Progenitor cell of endocrine pancreas (in vitro differentiated cells): ENCODE measurements at regions not wholly inside any gene's neighbourhood (a gene's known extent, or its start where the extent isn't known, plus 50 kb on each side); places are given as distances from the start of the nearest gene placed in this dataset.
"Not testable (repeated sequence)": the region's sequence is repeated elsewhere in the genome, so short reads cannot be mapped to it uniquely, and the experiment has no call there.

ENCODE experiments used
- DNase-seq: peaks from one replicate; pipeline ENCODE4 v3.0.0; 2021; ENCODE audit warnings: low spot score; ENCODE audit not compliant: unreplicated experiment
- H3K27ac Mint-ChIP-seq: 2 replicates; pipeline ENCODE4 v1.8.0; 2021; ENCODE audit warnings: mild to moderate bottlenecking, moderate library complexity, mixed read lengths
- H3K27me3 Mint-ChIP-seq: 2 replicates; pipeline ENCODE4 v1.8.0; 2021; ENCODE audit warnings: mixed read lengths
- H3K36me3 Mint-ChIP-seq: 2 replicates; pipeline ENCODE4 v1.8.0; 2022; ENCODE audit warnings: mixed read lengths; ENCODE audit not compliant: insufficient read depth
- H3K4me1 Mint-ChIP-seq: 2 replicates; pipeline ENCODE4 v1.8.0; 2021; ENCODE audit warnings: low read depth, mixed read lengths
- H3K4me3 Mint-ChIP-seq: 2 replicates; pipeline ENCODE4 v1.8.0; 2021; ENCODE audit warnings: low read depth, mild to moderate bottlenecking, moderate library complexity, mixed read lengths
- H3K9me3 Mint-ChIP-seq: 2 replicates; pipeline ENCODE4 v1.8.0; 2021; ENCODE audit warnings: low read depth, mixed read lengths
- CTCF ChIP-seq: fragments of 200-600 bp; sonication (generic); IDR thresholded peaks from one replicate; pipeline ENCODE4 v1.5.0; 2021; ENCODE audit warnings: antibody characterized with exemption, mild to moderate bottlenecking; ENCODE audit not compliant: unreplicated experiment

- no peak for DNase-seq
- no peaks in the 10 kb centered on the region for H3K36me3 Mint-ChIP-seq
- no peak for TF ChIP-seq CTCF
- peaks cover 8% of the 10 kb centered on the region for H3K4me1 Mint-ChIP-seq
- H3K27ac Mint-ChIP-seq: no peak overlapping the region
- H3K4me3 Mint-ChIP-seq: no peak overlapping the region
- peaks cover 5% of the 10 kb centered on the region for H3K9me3 Mint-ChIP-seq
- H3K27me3 Mint-ChIP-seq: no peaks in the 10 kb centered on the region
These were observed 401.3 kb upstream of the NDST4 start for GRCh38 chr4:115514675-115515074.

GRCh38 chr4:115505326-115505725 lies 391.9 kb upstream of the NDST4 start:
- peaks cover 12% of the 10 kb centered on the region for H3K9me3 Mint-ChIP-seq
- H3K4me1 Mint-ChIP-seq: peaks cover 10% of the 10 kb centered on the region
- DNase-seq: no peak
- no peaks in the 10 kb centered on the region for H3K27me3 Mint-ChIP-seq
- no peak overlapping the region for H3K4me3 Mint-ChIP-seq
- no peaks in the 10 kb centered on the region for H3K36me3 Mint-ChIP-seq
- TF ChIP-seq CTCF: no peak
- no peak overlapping the region for H3K27ac Mint-ChIP-seq

DNA sequence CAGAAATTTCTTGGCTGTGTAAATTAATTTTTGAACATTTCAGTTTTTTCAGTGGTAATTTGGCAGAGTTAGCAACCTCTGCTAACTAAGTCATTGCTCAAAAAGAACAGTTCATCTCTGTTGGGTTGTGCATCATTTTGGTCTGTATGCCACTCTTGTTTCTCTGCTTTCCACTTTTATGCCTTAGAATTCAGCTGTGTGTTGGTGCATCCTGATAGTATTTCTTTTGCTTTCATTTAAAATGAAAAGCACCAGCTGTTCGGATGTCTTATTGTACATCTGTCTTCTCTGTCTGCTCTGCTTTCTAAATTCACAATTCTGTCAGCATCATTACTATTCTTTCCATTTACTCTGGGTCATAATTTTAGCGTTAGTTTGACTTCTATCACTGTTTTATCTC lies 388.2 kb upstream of the NDST4 start:
- Mint-ChIP-seq H3K36me3 (no peaks in the 10 kb centered on the region), H3K4me3 (no peak overlapping the region), H3K27me3 (no peaks in the 10 kb centered on the region), H3K27ac (no peak overlapping the region), H3K9me3 (peaks cover 12% of the 10 kb centered on the region), H3K4me1 (peaks cover 10% of the 10 kb centered on the region)
- DNase-seq: no peak
- TF ChIP-seq CTCF: no peak

DNA sequence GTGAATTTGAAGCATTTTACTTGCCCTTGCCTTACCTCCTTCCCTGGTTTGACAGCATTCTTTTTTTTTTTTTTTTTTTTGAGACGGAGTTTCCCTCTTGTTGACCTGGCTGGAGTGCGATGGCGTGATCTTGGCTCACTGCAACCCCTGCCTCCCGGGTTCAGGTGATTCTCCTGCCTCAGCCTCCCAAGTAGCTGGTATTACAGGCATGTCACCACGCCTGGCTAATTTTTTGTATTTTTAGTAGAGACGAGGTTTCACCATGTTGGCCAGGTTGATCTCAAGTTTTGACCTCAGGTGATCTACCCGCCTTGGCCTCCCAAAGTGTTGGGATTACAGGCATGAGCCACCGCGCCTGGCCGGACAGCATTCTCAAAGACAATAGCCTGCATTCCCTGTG lies 380.4 kb upstream of the NDST4 start:
- not testable (repeated sequence) for H3K36me3 Mint-ChIP-seq
- H3K9me3 Mint-ChIP-seq: peaks cover 28% of the 10 kb centered on the region

GRCh38 chr4:115491686-115492085 lies 378.3 kb upstream of the NDST4 start:
- H3K27ac Mint-ChIP-seq: no peak overlapping the region
- H3K4me1 Mint-ChIP-seq: peaks cover 1% of the 10 kb centered on the region
- no peaks in the 10 kb centered on the region for H3K36me3 Mint-ChIP-seq
- no peaks in the 10 kb centered on the region for H3K27me3 Mint-ChIP-seq
- no peak for DNase-seq
- no peak overlapping the region for H3K4me3 Mint-ChIP-seq
- H3K9me3 Mint-ChIP-seq: peaks cover 28% of the 10 kb centered on the region
- TF ChIP-seq CTCF: no peak

More for the DNA sequence above, 380.4 kb upstream of the NDST4 start:
- H3K27ac Mint-ChIP-seq, H3K4me1 Mint-ChIP-seq, DNase-seq, H3K4me3 Mint-ChIP-seq, H3K27me3 Mint-ChIP-seq: not testable (repeated sequence)

GRCh38 chr4:115489279-115489678 lies 375.9 kb upstream of the NDST4 start:
- no peaks in the 10 kb centered on the region for H3K36me3 Mint-ChIP-seq
- TF ChIP-seq CTCF: no peak
- H3K27ac Mint-ChIP-seq: no peak overlapping the region
- no peaks in the 10 kb centered on the region for H3K27me3 Mint-ChIP-seq
- H3K4me3 Mint-ChIP-seq: no peak overlapping the region
- no peak for DNase-seq
- H3K9me3 Mint-ChIP-seq: peaks cover 24% of the 10 kb centered on the region
- peaks cover 1% of the 10 kb centered on the region for H3K4me1 Mint-ChIP-seq
